Activated B cell treated with CpG ODN at 0.5 μM for 24 hours (primary cell): ENCODE measurements at regions not wholly inside any gene's neighbourhood (a gene's known extent, or its start where the extent isn't known, plus 50 kb on each side); places are given as distances from the start of the nearest gene placed in this dataset.

Experiments
- ATAC-seq: fragments of 200-7000 bp; cut with Tn5 transposase; one replicate; pipeline ENCODE4 v1.10.0; 2021; ENCODE audit warnings: low read depth, mild to moderate bottlenecking, moderate library complexity
- CTCF ChIA-PET: fragments of 350-600 bp; sonication (Branson Sonifier 250); formaldehyde crosslinking; loops from one replicate; lab custom pipeline; 2021; ENCODE audit warnings: antibody characterized with exemption; lab: Charles Lee
- POLR2A ChIA-PET: fragments of 350-600 bp; sonication (Branson Sonifier 250); formaldehyde crosslinking; loops from one replicate; lab custom pipeline; 2021; ENCODE audit warnings: antibody characterized with exemption; lab: Charles Lee
- DNase-seq: peaks from one replicate; pipeline ENCODE4 v3.0.0; 2022
- H3K27ac Mint-ChIP-seq: one replicate; pipeline ENCODE4 v1.8.0; 2020; ENCODE audit warnings: mixed read lengths
- H3K27me3 Mint-ChIP-seq: one replicate; pipeline ENCODE4 v1.8.0; 2021; ENCODE audit warnings: mixed read lengths
- H3K36me3 Mint-ChIP-seq: one replicate; pipeline ENCODE4 v1.8.0; 2021; ENCODE audit warnings: low read depth, mixed read lengths
- H3K4me1 Mint-ChIP-seq: one replicate; pipeline ENCODE4 v1.8.0; 2021; ENCODE audit warnings: mixed read lengths
- H3K4me3 Mint-ChIP-seq: one replicate; pipeline ENCODE4 v1.8.0; 2020; ENCODE audit warnings: mild to moderate bottlenecking, mixed read lengths
- H3K9me3 Mint-ChIP-seq: one replicate; pipeline ENCODE4 v1.8.0; 2020; ENCODE audit warnings: mixed read lengths
- CTCF ChIP-seq: fragments of 200-600 bp; IDR thresholded peaks from one replicate; pipeline ENCODE4 v1.8.0; 2022; ENCODE audit warnings: antibody characterized with exemption, mild to moderate bottlenecking
- intact Hi-C: fragments of 100-400 bp; cut with micrococcal nuclease; formaldehyde crosslinking; loops from one replicate; pipeline ENCODE4 v1.15.1; 2024

DNA sequence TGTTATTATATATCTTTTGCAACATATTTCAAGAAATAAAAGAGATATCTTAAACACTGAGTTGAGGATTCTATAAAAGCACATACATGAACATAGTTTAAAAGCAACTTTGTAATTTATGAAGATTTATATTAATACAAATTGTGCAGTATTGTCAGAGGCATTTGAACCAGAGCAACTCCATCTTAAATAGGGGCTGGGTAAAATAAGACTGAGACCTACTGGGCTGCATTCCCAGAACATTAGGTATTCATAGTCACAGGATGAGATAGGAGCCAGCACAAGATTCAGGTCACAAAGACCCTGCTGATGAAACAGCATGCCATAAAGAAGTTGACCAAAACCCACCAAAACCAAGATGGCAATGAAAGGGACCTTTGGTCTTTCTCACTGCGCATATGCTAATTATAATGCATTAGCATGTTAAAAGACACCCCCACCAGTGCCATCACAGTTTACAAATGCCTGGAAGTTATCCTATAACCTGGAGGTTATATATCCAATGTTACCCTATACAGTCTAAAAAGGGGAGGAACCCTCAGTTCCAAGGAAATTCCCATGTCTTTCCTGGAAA, 320.2 kb downstream of the FAM170A start:
- DNase-seq (no peak), ATAC-seq (no peak)
- intact Hi-C loops: loop anchor here (10.0 kb wide), 1 partner anchor 855 kb away; no protein-coding TSS in a partner anchor
- no peak overlapping the region for H3K4me3 Mint-ChIP-seq
- no peaks in the 10 kb centered on the region for H3K36me3 Mint-ChIP-seq
- H3K4me1 Mint-ChIP-seq: no peaks in the 10 kb centered on the region
- no peak overlapping the region for H3K27ac Mint-ChIP-seq
- CTCF ChIA-PET: no interaction called here
- no peaks in the 10 kb centered on the region for H3K27me3 Mint-ChIP-seq
- no peak for TF ChIP-seq CTCF
- POLR2A ChIA-PET: no interaction called here
- no peaks in the 10 kb centered on the region for H3K9me3 Mint-ChIP-seq

GRCh38 chr5:119951330-119951934, 322.1 kb downstream of the FAM170A start:
- ATAC-seq (no peak), DNase-seq (no peak)
- Mint-ChIP-seq H3K9me3 (peaks cover 3% of the 10 kb centered on the region), H3K27ac (no peak overlapping the region), H3K4me3 (no peak overlapping the region), H3K4me1 (no peaks in the 10 kb centered on the region), H3K27me3 (no peaks in the 10 kb centered on the region), H3K36me3 (no peaks in the 10 kb centered on the region)
- CTCF ChIA-PET: no interaction called here
- no peak for TF ChIP-seq CTCF
- intact Hi-C loops: no loop called here
- POLR2A ChIA-PET: no interaction called here

DNA sequence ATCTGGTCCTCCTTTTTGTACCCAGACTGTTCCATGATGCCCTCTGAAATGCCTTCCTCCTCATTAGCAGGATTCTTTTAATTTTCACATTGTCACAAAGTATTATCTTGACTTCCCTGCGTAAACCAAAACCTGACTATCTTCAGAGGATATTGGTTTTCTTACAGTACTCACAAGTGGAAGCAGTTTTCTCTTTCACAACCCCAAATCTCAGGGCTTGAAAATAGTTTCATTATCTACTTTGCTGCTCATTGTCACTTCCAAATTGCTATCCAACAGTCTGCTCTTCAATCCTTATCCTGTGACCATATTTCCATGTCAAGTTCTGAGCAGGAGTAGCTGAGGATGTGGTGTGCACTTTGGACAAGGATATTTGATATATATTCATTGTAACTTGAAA, 324.1 kb downstream of the FAM170A start:
- H3K27ac Mint-ChIP-seq: no peak overlapping the region
- DNase-seq: no peak
- no peaks in the 10 kb centered on the region for H3K36me3 Mint-ChIP-seq
- TF ChIP-seq CTCF: no peak
- no peaks in the 10 kb centered on the region for H3K4me1 Mint-ChIP-seq
- H3K9me3 Mint-ChIP-seq: peaks cover 3% of the 10 kb centered on the region
- intact Hi-C loops: no loop called here
- H3K27me3 Mint-ChIP-seq: no peaks in the 10 kb centered on the region
- ChIA-PET CTCF (no interaction called here), POLR2A (no interaction called here)
- no peak overlapping the region for H3K4me3 Mint-ChIP-seq
- ATAC-seq: no peak

GRCh38 chr5:119954106-119954505, 324.7 kb downstream of the FAM170A start:
- Mint-ChIP-seq H3K36me3 (no peaks in the 10 kb centered on the region), H3K27ac (no peak overlapping the region), H3K9me3 (peaks cover 3% of the 10 kb centered on the region), H3K4me1 (no peaks in the 10 kb centered on the region), H3K27me3 (no peaks in the 10 kb centered on the region), H3K4me3 (no peak overlapping the region)
- ChIA-PET CTCF (no interaction called here), POLR2A (no interaction called here)
- no peak for ATAC-seq
- DNase-seq: no peak
- intact Hi-C loops: no loop called here
- no peak for TF ChIP-seq CTCF

DNA sequence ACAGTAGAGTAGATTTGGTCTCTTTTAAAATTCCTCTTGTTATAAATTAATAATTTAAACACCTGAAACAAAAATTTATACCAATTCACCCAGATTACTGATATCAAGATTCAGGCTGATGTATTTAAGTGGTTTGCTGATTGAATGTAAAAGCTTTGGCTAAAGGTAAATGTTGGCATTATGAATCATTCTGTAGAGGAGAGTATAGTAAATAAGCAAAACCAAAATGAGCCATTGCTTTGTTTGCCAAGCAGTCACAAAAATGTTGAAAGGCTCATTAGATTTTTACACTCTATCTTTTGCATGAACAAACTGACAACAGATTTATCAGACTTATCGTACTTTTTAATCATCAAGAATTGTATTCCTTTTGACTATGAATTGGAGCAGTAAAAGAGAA, 332.6 kb downstream of the FAM170A start:
- no peak overlapping the region for H3K27ac Mint-ChIP-seq
- ATAC-seq (no peak), DNase-seq (no peak)
- POLR2A ChIA-PET: no interaction called here
- intact Hi-C loops: no loop called here
- H3K9me3 Mint-ChIP-seq: peaks cover 4% of the 10 kb centered on the region
- TF ChIP-seq CTCF: no peak
- CTCF ChIA-PET: no interaction called here
- H3K4me3 Mint-ChIP-seq: no peak overlapping the region
- no peaks in the 10 kb centered on the region for H3K4me1 Mint-ChIP-seq
- no peaks in the 10 kb centered on the region for H3K36me3 Mint-ChIP-seq
- no peaks in the 10 kb centered on the region for H3K27me3 Mint-ChIP-seq
